HFF-Myc (cell line): ENCODE measurements at regions not wholly inside any gene's neighbourhood (a gene's known extent, or its start where the extent isn't known, plus 50 kb on each side); places are given as distances from the start of the nearest gene placed in this dataset.

ENCODE experiments used
- DNase-seq: peaks from one replicate; pipeline ENCODE4 v3.0.0-alpha.2; 2011; ENCODE audit warnings: low read depth; ENCODE audit errors: extremely low read depth
- H3K4me3 ChIP-seq: replicated peaks from 2 replicates; pipeline ENCODE4 v1.5.1; 2011; ENCODE audit warnings: low read depth, mild to moderate bottlenecking, control low read depth, low read length
- TF ChIP-seq, protein P1 (sequence below): IDR thresholded peaks from 2 replicates; pipeline ENCODE4 v1.5.1; 2012; ENCODE audit warnings: mild to moderate bottlenecking, low read depth, low read length, control low read depth; ENCODE audit errors: missing control alignments

DNA sequence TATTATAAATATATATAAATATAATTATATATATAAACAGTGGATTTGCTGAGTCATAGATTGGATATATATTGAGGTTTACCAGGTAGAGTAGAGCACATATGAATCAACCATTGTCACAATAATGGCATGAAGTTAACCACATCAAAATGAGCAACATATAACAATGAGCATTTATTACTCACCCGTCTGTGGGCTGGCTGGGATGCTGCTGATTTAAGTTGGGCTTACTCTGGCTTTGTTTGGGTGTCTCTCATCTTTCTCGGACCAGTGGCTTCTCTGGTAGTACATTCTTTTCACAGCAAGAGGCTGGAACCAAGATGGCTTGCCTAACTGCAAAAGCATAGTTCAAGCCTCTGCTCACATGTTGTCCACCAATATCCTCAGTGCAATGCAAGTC, 111.7 kb upstream of the TAPT1 start:
- TF ChIP-seq, protein P1, sequence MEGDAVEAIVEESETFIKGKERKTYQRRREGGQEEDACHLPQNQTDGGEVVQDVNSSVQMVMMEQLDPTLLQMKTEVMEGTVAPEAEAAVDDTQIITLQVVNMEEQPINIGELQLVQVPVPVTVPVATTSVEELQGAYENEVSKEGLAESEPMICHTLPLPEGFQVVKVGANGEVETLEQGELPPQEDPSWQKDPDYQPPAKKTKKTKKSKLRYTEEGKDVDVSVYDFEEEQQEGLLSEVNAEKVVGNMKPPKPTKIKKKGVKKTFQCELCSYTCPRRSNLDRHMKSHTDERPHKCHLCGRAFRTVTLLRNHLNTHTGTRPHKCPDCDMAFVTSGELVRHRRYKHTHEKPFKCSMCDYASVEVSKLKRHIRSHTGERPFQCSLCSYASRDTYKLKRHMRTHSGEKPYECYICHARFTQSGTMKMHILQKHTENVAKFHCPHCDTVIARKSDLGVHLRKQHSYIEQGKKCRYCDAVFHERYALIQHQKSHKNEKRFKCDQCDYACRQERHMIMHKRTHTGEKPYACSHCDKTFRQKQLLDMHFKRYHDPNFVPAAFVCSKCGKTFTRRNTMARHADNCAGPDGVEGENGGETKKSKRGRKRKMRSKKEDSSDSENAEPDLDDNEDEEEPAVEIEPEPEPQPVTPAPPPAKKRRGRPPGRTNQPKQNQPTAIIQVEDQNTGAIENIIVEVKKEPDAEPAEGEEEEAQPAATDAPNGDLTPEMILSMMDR: no peak
- no peak for DNase-seq

DNA sequence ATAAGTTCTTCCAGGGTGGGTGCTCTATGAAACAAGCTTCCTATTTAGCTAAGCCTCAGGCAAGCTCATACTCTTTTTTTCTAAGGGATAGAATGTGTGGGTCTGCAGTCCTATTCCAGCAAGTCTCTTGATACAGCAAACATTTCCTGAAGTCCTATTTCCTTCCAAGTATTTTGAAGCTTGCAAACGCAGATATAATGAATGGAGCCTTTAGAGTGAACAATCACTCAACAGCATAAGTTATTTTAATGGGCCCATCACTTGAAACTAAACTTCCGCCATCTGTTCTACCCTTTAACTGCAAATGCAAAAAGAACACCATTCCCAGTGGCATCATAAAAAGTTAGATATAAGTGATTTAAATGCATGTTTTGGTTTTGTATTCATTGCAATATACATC, 108.3 kb upstream of the TAPT1 start:
- TF ChIP-seq, protein P1: no peak
- no peak overlapping the region for H3K4me3 ChIP-seq
- no peak for DNase-seq

More for the DNA sequence above, 111.7 kb upstream of the TAPT1 start:
- H3K4me3 ChIP-seq: no peak overlapping the region

DNA sequence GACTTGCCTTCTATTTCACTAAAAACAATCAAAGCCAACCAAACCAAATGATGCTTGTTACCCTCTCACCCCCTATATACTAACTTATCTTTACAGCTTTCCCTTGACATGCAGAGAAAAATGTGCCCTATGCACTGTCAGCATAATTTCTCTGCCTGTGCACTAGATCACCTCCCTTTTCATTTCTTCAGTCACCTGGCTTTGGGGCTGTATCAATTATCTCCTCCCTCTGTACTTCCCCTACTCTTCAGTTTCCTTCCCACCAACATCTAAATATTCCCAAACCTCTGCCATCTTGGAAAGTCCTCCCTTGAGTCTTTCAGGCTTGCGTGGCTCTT, 103.5 kb upstream of the TAPT1 start:
- no peak overlapping the region for H3K4me3 ChIP-seq
- DNase-seq: no peak
- TF ChIP-seq, protein P1: no peak

DNA sequence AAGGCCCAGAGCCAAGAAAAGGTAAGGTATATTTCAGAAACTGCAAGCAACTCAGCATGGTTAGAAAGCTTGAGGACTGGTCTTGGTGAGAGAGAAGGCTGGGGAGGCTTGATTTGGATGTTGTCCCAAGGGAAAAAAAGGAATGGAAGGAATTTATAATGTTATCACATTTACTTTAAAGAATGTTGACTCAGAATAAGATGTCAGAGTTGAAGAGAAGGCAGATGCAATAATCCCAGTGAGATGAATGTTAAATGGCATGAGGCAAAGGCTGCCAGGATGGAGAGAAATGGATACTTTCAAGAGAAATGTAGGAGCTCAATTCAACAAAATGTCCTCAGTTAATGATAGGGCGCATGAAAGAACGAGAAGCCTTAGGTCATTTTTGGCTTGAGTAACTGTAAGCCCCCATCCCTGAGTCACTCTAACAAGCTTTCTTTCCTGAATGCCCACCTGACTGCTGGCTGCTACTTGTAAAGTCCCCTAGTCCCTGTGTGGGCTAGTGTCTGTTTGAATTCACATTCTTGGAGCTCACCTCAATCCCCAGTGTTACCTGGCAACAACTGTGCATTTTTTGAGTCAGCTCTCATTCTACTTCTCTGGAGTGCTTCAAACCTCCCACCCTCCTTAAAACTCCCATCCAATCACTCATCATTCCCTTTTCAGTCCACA, 103.0 kb upstream of the TAPT1 start:
- DNase-seq: no peak

DNA sequence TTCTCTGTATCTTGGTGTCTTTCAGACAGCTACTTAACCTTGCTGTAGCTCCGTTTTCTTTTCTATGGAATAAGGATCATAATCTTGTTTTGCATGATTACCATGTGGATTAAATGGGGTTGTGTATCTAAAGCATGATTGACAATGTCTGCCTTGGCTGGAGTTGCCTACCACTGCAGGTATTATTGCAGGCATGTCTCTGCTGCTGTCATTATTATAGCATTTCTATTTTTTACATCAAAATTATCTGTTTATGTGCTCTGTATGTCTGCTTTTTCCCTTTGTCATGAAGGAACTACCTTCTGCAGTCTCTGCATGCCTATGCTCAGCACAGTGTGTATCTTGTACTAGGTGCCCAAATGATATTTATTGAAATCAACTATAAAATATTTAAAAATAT, 95.9 kb upstream of the TAPT1 start:
- TF ChIP-seq, protein P1: no peak
- no peak for DNase-seq
- no peak overlapping the region for H3K4me3 ChIP-seq

More for the DNA sequence above, 103.0 kb upstream of the TAPT1 start:
- TF ChIP-seq, protein P1: no peak
- H3K4me3 ChIP-seq: no peak overlapping the region

DNA sequence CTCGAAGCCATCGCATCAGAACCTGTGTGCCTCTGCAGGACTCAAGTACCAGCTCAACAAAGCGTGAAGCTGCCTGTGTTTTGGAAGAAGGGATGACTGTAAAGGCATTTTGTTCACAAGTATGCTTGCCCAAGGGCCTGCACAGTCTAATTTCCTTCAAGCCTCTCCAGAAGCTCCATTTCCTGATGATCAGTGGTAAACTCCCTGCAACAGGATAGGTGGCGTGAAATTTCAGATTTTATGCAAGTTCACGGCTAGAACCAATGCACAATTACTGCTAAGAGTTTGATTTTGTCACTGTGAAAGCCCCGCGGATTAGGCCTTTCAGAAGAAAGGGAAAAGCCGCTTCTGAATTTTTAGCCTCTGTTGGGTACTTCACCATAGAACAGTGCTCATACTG, 89.2 kb upstream of the TAPT1 start:
- no peak for DNase-seq
- no peak overlapping the region for H3K4me3 ChIP-seq
- TF ChIP-seq, protein P1: no peak

DNA sequence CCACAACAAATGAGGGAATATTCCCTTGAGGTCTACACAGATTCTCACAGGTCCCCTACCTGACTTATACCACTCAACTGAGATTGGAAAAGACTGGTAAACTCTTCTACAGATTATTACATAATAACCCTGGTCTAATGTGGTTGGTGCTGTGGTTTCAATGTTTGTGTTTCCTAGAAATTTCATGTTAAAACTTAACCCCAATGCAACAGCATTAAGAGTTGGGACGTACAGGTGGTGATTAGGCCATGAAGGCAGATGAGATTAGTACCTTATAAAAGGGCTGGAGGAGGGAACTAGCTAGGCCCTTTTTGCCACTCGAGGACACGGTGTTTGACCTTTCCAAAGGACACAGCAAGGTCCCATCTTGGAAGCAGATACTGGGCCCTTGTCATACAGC, 84.3 kb upstream of the TAPT1 start:
- no peak for DNase-seq
- TF ChIP-seq, protein P1: no peak

More for the DNA sequence above, 84.3 kb upstream of the TAPT1 start:
- H3K4me3 ChIP-seq: no peak overlapping the region
